GM18502 (cell line): ENCODE measurements at regions not wholly inside any gene's neighbourhood (a gene's known extent, or its start where the extent isn't known, plus 50 kb on each side); places are given as distances from the start of the nearest gene placed in this dataset.
"Not testable (repeated sequence)": the region's sequence is repeated elsewhere in the genome, so short reads cannot be mapped to it uniquely, and the experiment has no call there.

Experiments used
- ATAC-seq: cut with Tn5 transposase; IDR thresholded peaks from one replicate; pipeline ENCODE4 v1.9.1; 2021; ENCODE audit warnings: mild to moderate bottlenecking; ENCODE audit not compliant: unreplicated experiment, poor library complexity

DNA sequence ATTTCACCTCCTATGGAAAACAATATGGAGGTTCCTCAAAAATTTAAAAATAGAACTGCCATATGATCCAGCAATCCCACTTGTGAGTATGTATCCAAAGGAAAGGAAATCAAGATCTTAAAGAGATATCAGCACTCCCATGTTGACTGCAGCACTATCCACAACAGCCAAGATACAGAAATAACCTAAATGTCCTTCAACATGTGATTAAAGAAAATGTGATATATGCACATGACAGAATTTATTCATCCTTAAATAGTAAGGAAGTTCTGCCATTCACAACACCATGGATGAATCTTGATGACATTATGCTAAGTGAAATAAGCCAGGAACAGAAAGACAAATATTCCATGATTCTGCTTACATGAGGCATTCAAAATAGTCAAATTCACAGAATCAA, 303.6 kb upstream of the LRRN1 start:
- ATAC-seq = no peak

DNA sequence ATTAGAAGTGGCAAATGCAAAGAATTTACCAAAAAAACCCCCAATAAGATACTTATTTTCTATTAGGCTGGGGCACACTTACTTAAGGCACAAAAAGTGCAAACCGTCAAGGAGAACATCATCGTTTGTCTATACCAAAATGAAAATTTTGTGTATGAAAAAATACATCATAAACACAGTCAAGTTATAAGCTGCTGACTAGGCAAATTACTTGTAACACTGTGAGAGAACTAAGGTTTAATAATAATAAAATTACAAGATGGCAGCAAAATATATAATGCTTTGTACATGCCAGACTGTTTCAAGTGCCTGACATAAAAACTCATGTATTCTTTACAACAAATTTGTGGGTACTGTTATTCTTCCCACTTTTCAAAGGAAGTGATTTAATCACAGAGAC, 297.2 kb upstream of the CRBN start:
- no peak for ATAC-seq

DNA sequence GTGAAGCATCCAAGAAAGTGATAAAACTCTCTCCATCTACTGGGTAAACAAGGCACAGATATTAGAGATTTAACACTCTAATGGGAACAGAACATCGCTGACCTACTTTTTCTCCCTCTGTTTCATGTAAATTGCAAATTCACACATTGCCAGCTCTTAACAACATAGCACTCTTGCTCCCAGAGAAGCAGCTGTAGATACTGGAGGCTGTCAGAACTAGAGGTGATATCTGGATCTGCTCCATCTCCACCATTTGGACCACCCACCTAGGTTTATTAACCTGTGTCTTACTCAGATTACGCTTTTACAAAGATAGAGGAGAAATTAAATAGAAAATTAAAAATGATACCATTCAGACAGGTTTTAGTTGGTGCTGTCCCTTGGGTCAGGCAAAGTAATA, 289.1 kb upstream of the CRBN start:
- ATAC-seq = no peak

DNA sequence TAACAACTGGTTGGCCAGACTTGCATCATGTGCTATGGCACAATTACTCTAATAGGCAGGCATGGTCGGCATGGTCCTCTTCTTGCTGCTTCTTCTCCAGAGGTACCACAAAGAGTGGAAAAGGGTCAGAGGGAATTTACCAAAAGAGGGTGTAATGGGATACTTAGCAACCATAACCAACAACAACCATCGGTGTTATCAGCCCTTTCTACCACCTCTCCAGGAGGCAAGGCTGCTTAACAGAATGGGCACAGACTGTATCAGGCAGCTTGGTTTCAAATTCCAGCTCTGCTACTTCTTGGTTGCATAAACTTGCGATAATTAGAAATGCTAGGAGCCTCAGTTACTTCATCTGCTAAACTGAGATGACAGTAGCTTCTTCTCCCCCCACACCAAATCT, 284.6 kb upstream of the CRBN start:
- ATAC-seq = no peak

DNA sequence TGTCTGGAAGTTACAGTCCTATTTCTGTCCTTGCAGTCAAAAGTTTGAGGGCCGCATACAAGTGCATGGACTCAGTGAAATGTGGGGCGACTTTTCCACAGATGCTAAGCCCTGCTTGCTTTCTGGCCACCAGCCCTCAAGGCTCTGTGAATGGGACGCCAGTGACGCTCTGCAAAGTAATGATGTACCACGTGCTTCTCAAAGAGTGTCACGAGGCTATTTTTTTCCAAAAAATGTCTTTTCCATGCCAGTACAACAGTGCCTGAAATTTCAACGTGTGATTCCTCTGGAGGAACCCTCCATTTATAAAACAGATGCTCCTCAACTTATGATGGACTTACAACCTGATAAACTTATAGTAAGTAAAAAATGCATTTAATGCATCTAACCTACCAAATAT, 281.8 kb upstream of the CRBN start:
- no peak for ATAC-seq

DNA sequence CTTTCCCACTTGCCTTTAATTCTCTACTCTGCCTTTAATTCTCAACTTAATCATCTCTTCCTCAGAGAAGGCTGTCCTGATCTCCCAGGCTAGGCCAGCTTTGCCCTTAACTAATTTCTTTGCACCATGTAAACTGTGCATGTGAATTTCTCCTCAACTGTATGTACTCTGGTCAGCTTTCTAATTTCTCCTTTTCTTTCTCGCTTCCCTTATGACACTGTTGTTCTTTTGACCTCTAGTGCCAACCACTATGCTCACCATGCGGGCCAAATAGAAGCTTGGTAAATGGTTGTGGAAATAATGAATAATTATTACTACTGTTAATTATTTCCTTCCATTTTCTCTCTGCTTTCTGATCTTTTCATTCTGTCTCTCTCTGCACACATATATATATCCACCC, 269.0 kb upstream of the CRBN start:
- ATAC-seq = no peak

DNA sequence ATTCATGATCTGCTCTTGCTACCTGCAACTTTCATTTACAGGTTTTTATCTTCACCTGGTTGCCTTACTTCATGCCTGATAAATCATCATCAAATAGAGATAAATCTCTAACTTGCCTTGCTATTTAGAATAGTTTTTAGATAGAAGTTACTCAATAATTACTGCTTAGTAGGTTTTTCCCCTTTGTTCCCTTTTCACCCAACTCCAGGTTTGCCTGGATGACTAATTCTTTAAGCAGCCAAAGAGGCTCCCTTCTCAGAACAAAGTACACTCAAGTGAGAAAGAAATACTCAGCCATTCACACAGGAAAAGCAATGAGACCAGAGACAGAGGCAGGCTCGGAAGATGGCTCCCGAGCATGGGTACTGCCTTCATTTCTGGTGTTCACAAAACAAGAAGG, 268.1 kb upstream of the CRBN start:
- ATAC-seq = no peak

DNA sequence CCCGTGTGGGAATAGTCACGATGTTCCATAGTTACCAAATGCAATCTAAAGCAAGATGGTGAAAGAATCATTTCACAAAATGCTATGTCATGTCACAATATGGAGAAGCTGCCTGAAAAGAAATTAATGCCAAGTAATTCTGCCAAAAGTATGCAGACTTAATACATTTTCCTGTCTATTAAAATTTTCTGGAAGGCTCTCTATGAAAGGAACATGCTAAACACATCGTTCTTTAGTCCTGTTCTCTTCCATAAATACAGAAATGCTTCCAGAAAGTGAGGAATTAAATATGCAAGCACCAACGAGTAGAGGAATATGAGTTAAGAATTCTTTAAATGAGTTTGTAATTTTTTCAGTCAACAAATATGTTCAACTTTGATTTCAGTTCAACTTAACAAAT, 266.8 kb upstream of the CRBN start:
- ATAC-seq = no peak

DNA sequence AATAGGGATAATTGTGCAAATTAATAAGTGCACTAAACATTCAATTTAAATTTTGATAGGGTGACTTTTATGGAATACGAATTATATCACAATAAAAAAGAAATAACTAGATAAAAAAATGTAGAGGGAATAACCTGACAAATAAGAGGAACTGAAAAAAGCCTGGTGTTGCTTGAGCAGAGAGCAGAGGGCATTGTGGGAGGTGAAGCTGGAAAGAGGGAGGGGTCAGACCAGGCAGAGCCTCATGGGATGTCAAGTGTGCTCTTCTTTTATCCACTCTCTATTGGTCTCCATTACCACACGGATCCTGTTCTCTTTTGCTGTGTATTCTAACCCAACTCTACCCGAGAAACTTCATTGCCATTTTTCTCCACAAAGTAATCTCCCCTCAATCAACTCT, 264.0 kb upstream of the CRBN start:
- ATAC-seq = no peak

DNA sequence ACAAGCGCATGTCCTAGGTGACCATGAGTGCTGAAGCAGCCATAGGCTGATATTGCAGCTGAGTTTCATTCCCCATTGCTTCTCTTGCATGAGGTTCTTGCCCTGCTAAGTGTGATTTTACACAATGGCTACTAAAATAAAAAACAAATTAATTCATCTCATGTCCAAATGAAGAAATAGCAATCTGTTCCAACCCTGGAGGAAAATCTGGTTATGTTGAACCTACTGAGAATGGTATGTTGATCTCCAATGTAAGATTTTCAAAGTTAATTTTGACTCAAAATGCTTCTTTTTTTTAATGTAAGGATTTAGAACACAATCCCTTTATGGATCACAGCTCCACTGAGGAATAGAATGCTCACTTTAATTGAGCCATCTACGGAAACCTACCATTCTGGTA, 254.2 kb upstream of the CRBN start:
- ATAC-seq = no peak

DNA sequence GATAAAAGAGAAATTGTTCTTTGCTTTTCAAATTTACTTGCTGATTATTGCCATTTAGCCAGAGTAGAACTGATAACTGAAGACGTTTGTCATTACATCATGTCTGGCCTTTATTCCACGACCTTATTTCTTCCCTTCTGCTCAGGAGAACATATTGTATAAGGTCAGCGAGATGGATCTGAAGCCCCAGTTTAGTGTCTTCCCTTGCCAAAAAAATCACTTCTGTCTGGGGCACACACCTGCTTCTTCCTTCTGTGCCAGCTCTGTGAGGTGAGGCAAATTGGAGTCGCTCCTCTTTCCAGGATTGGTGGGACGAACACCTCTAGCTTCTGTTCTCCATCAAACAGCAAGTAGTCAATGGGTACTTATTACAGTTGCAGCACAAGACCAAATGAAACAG, 250.3 kb upstream of the CRBN start:
- no peak for ATAC-seq

DNA sequence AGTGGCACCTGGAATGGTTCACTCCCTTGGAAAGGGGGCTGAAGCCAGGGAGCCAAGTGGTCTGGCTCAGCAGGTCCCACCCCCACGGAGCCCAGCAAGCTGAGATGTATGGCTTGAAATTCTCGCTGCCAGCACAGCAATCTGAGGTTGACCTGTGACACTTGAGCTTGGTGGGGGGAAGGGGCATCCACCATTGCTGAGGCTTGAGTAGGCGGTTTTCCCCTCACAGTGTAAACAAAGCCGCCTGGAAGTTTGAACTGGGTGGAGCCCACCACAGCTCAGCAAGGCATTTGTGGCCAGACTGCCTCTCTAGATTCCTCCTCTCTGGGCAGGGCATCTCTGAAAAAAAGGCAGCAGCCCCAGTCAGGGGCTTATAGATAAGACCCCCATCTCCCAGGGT, 228.2 kb upstream of the CRBN start:
- not testable (repeated sequence) for ATAC-seq

DNA sequence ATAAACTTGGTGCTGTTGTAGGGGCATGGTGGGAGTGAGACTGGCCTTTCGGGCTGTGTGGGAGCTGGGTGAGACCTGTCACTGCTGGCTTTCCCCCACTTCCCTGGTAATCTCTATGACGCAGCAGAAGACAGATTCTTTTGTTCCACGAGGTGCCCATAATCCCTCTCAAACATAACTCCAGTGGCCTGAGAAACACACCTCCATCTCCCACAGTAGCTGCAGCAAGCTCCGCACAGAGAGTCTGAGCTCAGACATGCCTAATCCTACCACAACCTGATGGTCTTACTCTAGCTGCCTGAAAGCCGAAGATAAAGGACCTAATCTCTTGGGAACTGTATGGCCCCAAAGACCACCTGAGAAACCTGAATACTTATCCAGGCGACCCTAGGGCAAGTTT, 225.6 kb upstream of the CRBN start:
- no peak for ATAC-seq

DNA sequence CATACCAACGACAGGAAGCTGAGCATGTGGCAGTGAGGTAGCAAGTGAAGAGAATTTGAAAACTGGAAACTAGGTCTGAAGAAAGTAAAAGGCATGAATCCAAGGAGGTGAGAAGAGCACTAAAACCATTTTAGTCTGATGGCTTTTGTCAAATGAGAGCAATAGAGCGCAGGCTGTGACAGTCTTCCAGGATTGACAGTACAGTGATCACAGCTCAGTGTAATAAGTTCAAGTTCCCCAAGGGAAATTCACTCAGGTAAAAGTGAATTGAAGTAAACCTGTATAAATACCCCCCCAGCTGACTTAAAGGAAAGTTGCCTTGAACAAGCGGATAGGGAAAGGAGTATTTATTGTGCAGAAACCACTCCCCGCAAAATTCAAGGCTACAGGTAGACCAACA, 224.2 kb upstream of the CRBN start:
- no peak for ATAC-seq

DNA sequence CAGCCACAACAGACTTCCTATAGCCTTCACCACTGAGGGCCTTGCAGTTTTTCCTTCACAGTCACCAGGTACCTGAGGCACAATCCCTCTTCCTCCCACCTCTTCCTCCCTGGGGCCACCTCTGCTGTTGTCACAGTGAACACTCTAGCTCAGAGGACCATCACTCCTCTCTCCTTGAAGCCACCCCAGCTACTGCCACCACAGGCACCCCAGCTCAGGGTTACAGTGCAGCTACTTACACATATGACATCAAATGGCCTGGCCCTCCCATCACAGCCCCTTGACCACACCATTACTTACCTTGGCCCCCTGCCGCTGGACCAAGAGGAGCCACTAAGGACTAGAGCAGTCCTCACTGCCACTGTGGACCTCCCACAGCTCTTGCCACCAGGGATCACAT, 213.5 kb upstream of the CRBN start:
- no peak for ATAC-seq

DNA sequence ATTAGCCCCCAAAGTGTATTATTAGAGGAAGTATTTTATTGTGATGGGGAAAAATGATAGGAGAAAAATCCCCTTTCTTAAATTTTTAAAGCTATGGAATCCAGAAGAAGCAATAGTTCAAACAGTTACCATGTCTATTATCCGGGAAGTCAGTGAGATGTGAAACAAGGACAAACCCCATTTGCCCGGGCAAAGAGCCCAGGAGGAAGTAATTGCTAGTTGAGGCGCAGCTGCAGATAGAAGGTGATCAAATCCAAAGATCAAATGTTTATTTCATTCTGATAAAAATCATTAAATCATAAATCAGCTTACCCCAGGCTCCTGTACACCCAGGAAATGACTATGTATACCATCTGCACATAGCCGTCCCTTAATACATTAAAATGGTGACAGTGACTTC, 204.0 kb upstream of the CRBN start:
- ATAC-seq = no peak

DNA sequence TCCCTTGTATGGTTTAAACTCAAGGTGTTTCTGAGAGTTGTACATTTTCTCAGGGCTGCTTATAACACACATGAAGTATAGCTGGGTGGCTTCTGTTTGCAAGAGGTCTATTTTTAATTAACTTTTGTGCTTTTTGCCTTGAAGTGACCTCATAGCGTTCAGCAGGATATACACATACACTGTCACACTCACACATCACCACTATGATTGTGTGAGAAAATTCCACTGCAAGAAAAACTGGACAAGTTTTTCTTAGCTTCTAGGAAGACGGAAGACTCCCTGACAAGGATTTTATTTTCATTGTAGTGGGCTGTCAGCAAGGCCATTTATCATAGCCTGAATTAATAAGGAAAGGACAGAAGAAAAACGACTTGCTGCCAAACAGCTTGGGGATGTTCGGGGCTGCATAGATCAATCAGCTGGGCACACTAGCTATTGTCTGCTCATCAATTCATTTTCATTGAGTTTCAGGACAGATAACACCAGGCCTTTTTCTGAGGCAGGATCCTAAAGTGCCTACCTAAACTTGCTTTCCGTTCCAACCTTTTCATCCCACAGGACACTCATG, 192.8 kb upstream of the CRBN start:
- ATAC-seq = no peak

DNA sequence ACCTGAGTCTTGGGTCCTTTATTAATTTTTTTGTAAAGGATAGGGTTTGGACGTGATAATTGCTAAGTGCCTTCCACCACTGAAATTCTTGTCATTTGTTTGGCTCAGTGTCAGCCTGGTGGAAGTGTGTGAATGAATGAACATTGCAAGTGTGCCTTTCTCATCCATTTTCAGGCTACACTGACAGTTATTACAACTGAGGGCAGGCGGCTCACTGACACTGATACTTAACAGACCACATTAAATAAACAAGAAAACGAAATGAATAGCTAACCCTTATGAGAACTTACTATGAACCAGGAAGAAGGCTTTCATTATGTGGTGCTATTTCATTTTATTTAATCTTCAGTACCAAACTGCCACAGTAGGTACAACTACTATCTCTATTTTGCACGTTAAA, 188.8 kb upstream of the CRBN start:
- ATAC-seq = no peak

DNA sequence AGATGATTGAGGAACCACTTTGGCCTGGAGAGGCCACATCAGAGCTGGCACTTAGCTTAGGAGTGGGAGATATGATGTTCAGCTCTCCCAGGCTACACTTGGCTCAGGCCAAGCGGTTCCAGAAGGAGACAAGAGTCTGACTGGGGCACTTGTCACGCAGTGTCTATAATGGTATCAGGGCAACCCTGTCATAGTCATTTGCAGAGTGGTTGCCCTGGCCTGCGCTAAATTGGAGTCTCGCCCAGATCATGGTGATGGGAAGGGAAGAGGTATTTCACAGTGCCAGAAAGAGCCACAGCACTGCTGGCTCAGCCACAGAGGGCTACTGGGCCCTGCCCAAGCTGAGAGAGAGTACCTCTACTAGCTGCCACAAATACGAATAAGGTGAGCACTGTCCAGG, 186.9 kb upstream of the CRBN start:
- no peak for ATAC-seq

DNA sequence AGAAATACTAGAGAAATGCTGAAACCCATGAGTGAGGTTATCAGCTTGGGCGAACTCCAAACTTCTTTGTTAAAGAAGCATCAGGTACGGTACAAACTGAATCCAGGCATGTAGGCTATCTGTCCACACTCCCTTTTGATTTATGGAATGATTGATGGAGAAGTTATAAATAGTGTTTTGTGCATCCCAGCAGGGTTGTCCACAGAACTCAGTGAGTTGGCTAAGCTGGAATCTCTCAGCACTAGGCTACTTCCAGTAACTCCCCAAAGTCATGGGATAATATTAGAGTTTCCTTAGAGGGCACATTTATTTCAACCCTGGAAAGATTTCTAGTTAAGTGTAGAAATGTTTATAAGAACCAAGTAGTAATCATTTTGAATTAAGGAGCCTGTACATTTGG, 186.2 kb upstream of the CRBN start:
- no peak for ATAC-seq

DNA sequence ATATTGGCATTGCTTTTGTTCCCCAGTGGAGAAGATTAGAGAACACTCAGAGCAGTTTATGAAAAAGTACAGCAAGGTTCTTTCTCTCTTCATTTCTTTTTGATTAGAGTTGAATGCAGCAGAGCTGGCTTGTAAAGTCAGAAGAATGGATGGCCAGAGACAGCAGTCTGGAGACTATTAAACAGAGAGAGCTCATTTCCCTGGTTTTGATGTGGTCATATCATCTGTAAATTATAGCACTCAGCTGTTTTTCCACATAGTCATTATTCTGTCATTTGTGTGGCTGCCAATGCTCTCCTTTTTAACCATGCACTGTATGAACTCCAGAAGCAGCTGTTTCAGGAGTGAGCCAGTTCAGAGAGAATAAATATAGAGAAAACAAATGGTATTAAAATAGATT, 177.4 kb upstream of the CRBN start:
- ATAC-seq = no peak

DNA sequence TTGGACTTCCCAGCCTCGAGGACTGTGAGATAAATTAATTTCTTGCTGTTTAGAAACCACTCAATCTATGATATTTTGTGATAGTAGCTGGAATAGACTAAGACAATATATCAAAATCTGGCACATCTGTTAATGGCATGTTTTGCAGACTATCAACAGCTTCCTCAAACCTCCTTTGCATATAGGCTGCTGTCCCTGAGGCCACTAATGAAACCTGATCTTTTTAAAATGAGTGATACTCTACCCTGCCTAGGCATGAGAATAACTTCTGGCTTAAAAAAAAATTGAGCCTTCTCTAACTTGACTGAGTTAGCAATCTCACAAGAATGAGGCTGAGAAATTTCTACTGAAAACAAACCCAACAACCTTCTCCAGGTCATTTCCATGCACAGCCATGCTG, 176.0 kb upstream of the CRBN start:
- ATAC-seq = no peak

DNA sequence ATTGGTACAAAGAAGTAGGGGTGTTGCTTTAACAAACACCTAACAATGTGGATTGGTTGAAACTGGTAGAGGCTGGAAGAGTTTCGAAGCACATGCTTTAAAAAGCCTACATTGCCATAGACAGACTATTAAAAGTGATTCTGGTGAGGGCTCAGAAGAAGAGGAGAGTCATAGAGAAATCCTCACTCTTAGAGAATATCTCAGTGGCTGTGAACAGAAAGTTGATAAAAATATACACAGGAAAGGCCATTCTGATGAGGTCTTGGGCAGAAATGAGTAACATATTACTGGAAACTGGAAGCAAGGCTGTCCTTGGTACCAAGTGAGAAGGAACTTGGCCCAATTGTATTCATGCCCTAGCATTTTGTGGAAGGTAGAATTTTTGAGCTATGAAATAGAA, 173.7 kb upstream of the CRBN start:
- ATAC-seq = peak; percentile 85
